HepG2 (cell line): ENCODE measurements at regions not wholly inside any gene's neighbourhood (a gene's known extent, or its start where the extent isn't known, plus 50 kb on each side); places are given as distances from the start of the nearest gene placed in this dataset.

Experiments used
- BHLHE40 ChIP-seq: IDR thresholded peaks from 2 replicates; pipeline ENCODE4 v1.6.1; 2011; ENCODE audit warnings: low read length, improper control_type of control experiment
- CTCF ChIP-seq: sonication (generic); formaldehyde crosslinking; IDR thresholded peaks from 2 replicates; pipeline ENCODE4 v1.5.0; 2020; ENCODE audit warnings: mild to moderate bottlenecking, missing genetic modification reagents, moderate library complexity

GRCh38 chr11:69402251-69402887 lies 79.1 kb upstream of the LINC01488 start:
- TF ChIP-seq BHLHE40 = no peak
- TF ChIP-seq CTCF = no peak
